ENCODE measurements at regions not wholly inside any gene's neighbourhood (a gene's known extent, or its start where the extent isn't known, plus 50 kb on each side); places are given as distances from the start of the nearest gene placed in this dataset.
"Not testable (repeated sequence)": the region's sequence is repeated elsewhere in the genome, so short reads cannot be mapped to it uniquely, and the experiment has no call there.

DNA sequence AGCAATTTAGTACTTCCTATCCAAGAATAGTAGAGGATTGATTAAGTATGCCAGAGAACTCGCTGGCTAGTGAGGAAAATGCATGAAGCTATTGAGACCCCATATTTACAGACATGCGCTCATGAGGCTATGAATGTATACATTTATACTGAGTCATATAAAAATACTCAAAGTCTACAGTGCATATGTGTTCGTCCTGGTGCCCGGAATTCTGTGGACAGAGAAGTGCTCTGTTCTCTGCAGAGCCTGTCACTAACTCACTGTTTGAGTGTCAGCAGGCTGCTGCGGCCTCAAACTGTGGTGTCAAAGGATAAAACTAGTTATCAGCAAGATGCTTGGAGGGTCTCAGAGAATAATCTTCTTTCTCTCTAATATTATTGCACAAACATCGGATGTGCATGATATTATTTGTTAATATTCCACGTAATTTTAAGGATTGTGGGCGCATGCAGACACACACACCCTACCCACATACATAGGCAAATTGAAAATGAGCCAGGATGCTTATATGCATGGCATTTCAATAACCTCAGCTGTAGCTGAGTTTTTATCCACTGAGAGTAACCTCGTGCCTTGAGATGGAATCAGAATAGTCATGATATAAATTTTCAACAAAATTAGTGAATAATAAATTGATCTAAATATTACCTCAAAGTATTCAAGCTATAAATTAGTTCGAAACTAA, 50.0 kb upstream of the TSC22D2 start:
- no peak for DNase-seq

DNA sequence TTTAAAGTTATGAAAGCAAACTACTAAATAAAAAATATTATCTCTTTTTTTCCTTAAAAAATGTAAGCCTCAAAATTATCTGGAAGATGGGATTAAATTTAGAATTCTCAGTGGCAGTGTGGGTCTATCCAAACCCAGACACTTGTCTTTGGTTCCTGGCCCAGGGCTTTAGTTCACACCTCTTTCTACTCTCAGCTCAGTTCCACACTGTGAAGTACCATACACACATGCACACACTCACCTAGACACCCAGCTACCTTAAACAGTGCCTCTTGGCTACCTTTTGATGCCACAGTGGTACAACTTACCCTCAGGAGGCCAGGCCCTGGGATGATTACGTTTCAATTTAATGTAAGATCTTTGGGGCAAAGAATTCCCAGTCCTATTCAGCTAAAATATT, 51.0 kb upstream of the TSC22D2 start:
- DNase-seq = no peak

DNA sequence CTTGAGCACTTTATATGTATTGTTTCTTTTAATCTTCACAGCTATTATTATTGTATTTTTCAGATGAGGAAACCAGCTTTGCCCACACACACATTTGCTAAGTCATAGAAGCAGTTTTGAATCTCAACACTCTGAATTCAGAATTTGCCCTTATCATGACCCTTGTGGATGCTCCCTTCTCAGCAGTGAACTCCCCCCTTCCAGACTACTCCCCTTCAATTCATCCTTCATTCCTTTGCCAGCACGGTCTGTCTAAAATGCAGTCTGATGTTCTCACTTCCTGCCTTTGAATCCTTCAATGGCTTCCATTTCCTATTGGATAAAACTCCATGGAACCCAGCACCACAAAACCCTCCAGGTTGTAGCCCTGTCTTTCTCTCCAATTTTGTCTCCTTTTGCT, 52.5 kb upstream of the TSC22D2 start:
- DNase-seq = no peak

DNA sequence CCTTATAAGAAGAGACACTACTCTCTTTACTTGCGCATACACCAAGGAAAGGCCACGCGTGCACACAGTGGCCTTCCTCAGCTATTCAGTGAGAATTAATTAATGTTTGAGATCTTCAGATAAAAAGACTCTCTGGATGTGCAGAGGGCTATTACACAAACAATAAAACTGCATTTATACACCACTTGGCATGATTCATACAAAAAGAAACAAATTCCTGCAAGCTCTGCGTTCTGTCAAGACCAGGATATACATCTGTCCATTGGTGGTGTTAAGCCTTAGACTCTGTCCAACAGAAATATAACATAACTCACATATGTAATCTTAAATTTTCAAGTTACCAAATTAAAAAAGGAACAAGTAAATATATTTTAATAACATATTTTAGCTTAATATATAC, 55.2 kb upstream of the TSC22D2 start:
- DNase-seq = no peak

DNA sequence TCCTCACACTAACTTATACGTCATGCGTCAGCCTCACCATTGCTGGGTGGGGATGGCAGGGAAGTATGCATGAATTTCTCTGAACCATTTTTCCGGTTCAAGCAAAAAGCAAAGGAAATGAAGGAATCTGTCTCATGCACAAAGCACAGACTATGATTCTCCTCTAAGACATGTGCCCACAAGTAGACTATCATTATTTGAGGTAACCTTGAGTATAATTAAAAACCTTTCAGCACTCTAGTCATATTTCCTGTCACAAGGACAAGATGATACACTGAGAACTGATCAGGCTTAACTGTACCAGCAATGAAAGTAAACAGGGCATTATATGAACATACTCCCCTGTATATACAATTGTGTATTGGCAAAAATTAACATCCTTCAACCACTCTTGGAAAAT, 56.7 kb upstream of the TSC22D2 start:
- DNase-seq = no peak

DNA sequence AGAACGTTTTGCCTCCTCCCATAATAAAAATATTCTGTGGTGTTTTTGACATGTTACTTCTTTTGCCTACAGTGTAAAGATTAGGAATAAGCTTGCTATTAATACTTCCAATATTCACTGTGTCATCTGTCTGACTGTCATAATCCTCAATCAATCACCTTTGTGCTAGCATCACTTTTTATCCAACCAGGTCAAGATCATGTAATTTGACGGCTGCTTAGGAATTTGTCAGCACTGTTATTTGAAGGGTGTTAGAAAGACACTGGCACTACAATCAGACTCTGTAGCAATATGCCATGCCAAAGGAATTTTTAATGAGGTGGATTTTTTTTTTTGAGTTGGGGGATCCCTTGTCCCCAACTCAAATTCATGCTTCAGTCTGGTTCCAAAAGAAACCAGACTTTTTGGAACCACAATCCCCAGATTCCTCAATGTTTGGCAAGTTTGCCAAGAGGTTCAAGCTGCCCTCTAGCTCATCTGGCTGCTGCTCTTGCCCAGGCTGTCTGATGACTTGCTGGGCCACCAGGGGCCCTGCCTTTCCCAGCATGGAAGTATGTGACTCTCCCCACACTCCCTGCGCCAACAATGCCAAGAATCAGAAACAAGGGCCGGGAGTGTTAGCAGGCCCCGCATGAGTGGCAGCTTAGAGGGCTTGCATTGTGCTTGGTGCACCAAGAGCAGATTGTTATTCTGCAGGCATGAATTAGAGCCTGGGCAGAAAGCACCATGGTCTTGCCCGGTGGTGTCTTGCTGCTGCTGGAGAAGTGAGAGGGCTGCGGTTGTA, 58.6 kb upstream of the TSC22D2 start:
- DNase-seq = no peak

DNA sequence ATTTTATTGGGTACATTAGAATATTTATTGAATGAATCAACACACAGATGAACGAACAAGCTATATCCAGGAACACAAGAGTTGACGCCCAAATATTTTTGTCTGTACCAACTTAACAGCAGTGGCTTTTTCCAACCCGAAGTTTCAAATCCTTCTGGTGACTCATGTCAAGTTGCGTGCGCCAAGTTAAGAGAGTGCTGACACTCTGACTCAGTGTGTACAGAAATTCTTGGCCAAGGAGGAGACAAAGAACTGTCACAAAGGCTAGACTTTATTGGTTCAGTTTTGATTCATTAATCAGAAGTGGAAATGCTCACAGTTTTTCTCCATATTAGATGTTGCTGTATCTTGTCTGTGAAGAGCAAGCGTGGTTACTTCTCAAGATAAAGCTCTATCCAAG, 59.6 kb upstream of the TSC22D2 start:
- no peak for DNase-seq

DNA sequence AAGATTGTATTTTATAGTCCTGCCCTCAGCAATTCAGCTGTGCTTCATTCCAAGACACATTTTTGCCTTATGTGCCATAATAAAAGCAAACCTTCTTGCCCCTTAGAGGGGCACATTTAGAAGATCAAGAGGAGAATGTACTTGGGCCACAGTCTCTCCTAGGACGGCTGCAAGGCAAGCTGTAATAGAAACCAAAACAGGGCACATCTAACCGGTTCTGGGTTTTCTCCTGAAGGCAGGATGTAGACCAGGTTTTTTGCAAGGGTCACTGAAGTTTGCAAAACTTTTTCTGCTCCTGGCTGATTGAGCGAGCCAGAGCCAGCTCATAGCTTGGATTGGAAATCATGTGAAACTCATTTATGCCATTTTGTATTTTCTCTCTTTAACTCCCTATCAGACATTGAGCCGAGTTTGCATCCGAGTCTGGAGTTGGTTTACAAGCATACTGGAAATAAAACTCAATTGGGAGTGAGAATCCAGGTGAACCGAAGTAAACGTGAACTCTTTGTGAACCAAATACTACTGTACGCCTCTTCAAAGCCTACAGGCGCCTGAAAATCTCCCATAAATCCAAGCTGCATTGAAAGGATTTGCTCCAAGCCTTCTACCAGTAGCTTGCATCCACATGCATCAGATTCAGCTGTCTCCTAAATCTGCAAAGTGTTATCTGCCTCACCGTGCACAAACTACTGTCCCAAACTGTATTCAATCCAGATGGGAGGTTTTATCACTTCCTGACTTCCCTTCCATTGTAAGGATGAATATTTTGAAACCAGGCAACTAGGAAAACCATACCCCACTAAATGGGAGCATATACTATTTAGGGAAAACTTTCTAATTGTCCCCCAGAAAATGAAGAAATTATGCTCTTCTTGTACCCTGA, 60.9 kb upstream of the TSC22D2 start:
- no peak for DNase-seq

DNA sequence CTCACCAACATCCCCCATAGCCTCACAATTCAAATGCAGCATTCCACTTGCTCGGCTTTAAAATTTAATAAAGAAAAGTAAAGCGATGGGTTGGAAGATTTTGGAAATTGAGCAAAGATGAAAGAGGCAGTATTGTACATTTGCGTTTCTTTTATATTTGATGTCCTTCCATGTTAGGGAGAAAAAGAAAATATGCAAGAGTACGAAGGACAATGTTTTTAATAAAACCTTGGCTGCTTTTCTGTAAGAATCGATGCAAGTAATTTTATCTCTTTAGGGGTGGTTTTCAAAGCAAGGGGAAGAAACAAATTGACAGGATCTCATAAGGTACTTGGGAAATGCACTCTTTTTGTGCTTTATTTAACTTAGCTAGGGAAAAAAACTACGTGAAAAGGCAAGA, 61.8 kb upstream of the TSC22D2 start:
- no peak for DNase-seq

DNA sequence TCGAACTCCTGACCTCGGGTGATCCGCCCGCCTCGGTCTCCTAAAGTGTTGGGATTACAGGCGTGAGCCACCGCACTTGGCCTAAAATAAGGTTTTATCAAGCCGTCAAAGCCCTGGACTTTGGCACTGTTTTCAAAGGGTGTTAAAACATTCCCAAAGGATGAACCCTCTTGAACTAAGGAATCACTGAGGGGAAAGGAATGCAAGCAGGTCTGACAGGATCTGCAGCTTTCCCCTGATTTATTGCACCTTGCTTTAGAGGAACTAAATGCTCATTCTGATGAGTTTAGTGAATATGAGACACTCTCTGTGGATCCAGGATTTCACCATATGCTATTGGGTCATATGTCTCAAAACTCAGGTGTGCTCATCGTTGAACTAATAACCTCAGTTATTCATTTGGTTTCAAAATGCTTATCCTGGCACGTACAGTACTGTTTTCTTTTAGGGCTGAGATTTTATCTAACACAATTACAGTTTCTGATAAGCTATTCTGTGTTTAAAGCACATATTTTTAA, 63.0 kb upstream of the TSC22D2 start:
- peak; percentile 77 for DNase-seq

DNA sequence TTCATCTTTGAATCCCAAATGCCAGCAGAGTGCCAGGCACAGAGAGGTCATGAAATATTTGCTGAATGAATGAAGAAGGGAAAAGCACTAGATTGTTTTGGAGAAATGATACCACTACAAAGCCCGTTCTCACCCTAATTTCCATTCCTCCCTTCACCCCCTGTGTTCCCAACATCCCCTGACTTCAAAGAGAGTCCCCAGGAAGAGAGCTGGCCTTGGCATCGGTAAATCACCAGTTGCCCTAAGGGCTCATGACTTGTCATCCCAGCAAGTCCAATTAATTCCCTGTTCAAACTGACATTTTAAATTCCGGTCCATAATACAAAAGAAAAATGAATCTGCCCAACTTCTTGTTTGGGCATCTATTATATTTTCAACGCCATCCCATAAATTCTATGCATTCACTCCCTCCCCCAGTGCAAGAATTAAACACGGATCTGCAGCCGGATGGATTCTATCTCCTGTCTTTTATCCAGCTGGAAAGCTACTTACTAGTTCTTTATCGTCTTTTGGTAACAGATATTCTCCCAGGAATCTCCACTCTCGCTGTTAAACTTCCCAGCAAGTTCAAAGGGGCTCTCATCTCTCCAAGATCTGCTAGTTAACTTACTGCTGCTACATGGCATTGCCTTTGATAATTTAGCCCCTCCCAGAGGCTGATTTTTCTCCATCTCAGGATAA, 63.9 kb upstream of the TSC22D2 start:
- peak; percentile 66 for DNase-seq

DNA sequence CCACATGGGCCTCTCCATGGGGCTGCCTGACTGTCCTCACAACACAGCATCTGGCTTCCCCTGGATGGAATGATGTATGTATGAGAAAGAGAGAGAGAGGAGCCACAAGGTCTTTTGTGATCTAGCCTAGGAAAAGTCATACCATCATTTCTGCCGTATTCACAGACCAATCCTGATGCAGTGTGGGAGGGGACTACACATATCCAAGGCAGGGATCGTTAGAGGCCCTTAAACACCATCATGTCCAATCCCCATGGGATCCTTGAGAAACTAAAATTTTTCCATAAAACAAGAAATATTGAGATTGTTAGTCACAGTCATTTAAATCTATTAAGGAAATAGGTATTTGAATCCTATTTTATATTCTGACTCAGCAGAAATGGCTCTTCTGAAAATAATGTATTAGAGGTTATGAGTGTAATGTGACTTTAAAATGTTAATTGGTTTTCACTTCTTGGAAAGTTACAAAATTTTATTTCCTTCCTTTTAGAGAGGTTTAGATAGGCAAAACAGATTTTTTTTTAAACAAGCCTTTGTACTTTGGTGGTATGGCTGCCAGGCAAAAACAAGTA, 65.1 kb upstream of the TSC22D2 start:
- DNase-seq = no peak

DNA sequence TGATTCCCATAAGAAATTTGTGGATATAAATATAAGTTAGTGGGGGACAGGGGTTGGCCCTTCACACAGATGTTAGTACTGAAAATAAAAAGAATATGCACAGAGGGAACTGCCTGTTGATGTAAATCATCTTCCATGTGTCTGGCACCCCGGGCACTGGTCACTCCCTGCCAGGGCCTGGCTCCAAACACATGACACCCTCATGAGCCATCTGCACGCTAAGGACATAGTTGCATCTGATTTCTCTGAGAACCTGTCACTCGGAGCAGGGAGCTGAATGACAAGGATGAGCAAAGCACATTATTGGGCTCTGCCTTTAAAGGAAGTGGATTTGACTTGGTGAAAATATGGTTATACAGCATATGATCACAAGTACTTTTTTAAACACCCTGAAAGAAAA, 66.2 kb upstream of the TSC22D2 start:
- no peak for DNase-seq

DNA sequence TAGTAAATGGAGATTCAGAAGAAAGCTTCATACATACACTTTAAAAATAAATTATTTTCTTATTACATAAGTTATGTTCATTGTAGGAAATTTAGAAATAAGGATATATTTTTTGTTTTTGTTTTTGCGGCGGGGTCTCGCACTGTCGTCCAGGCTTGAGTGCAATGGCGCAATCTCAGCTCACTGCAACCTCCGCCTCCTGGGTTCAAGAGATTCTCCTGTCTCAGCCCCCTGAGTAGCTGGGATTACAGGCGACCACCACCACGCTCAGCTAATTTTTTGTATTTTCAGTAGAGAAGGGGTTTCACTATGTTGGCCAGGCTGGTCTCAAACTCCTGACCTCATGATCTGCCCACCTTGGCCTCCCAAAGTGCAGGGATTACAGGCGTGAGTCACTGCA, 71.7 kb upstream of the TSC22D2 start:
- not testable (repeated sequence) for DNase-seq

DNA sequence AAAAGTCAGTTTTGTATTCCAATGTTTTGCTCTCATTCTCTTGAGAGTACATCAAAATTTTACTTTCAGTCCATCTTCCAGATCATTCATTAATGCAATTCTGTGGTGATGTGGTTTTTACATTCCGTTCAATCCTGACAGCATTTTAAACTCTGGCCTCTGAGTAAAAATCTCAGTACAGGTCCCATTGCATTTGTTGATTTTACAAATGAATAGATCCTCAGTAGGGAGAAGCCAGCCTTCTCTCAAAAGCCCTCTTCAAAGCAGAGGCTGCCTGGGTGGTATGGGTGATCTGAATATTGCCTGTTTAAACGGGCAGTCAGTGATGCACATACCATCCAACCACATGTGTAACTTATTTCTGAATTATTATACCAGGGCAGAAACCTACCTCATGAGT, 72.5 kb upstream of the TSC22D2 start:
- DNase-seq = no peak

DNA sequence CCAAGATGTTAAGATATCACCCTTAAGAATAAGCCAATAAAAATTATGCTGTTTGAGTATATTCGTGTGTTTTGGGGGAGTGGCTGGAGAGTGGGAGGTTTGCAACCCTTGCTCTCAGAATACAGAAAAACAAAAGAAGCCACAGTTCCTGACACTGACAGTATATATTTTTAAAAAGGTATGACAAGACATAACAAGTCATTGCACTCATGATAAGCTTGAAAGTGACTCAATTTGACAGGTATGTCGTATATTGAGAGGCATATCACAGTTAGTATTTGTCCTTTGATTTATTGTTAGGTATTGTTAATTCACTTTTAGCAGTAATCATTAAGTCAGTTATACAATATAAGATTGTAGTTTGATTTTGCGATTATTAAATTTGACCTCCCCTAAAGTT, 73.1 kb upstream of the TSC22D2 start:
- no peak for DNase-seq

DNA sequence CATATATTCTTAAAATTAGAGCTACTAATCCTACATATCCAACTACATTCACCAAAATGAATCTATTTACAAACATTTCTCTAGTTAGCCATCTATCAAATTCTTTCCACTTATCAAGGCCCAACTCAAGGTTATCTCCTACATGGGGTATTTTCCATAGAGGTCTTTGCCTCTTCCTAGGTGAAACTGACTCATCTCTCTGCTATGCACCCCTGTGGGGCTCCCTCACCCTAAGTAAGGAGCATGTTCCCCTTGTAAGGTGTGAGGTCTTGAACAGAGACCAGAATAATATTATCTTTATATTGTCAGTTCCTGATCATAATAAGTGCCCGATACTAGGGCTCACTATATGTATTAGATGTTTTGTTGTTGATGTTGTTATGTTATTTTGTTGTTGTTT, 74.6 kb upstream of the TSC22D2 start:
- DNase-seq = no peak

DNA sequence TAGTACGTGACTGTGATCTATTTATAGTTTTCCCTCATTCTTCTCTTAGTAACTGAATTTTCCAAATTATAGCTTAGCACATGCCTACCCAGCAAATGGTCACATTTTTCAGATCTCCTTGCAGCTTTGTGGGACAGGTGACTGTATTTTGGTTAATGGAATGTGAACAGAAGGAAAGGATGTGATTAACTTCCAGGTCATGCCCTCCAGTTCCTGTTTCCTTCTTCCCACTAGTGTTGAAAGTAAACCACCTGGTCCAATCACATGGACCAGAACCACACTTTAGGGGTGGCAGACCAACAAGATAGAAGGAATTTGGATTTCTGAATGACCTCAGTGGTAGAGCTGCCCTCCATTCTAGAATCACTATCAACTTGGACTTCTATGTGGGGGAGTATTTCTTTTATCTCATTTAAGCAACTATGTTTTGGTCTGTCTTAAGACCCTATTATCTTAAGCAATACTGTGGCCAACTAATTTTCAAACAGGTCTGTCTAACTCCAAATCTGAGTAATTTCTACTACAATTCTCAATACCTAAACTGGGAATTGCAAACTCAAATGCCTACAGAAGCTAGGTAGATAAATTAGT, 76.0 kb upstream of the TSC22D2 start:
- DNase-seq = no peak

DNA sequence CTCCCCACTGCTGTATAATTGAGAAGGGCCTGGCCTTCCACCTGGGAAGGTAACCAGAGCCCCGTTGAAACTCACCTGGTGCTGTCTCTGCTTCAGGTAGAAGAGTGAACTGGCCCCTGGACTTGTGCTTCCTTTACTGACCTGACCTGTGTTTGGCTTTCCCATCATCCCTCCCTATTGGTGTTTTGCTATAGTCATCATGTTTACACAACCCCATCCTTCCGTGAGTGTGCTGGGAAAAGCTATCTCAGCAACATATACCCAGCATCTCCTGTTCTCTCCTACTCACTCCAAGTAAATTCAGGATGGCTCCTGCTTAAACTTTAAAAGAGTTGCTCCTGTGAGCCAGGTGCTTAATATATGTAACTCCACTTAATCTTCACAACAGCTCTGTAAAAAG, 77.2 kb upstream of the TSC22D2 start:
- DNase-seq = no peak

DNA sequence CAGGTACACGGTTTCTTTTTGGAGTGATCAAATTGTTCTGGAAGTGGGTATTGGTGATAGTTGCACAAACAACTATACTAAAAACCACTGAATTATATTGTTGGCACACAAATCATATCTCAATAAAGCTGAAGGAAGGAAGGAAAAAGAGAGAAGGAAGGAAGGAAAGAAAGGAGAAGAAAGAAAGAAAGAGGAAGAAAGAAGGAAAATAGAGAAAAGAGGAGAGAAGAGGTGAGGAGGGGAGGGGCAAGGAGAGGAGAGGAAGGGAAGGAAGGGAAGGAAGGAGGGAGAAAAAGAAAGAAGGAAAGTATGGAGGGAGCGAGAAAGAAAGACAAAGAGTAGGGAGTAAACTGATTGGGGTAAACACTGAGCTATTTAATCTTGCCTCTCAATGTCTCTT, 77.9 kb upstream of the TSC22D2 start:
- no peak for DNase-seq

DNA sequence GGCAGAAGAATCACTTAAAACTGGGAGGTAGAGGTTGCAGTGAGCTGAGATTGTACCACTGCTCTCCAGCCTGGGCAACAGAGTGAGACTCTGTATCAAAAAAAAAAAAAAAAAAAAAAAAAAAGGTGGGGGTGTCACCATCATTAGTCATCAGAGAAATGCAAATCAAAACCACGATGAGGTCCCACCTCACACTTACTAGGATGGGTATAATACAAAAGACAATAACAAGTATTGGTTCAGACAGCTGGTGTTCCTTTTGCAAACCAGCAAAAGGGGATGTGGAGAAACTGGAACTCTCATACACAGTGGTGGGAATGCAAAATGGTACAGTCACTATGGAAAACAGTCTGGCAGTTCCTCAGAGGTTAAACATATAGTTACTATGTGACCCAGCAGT, 78.7 kb upstream of the TSC22D2 start:
- DNase-seq = no peak

All from renal pelvis (tissue), 1 donor.